Inferior parietal cortex (tissue), 1 donor: ENCODE measurements at regions not wholly inside any gene's neighbourhood (a gene's known extent, or its start where the extent isn't known, plus 50 kb on each side); places are given as distances from the start of the nearest gene placed in this dataset.

ENCODE experiments used
- DNase-seq: peaks from one replicate; pipeline ENCODE4 v3.0.0-alpha.2; 2016; ENCODE audit errors: extremely low spot score

DNA sequence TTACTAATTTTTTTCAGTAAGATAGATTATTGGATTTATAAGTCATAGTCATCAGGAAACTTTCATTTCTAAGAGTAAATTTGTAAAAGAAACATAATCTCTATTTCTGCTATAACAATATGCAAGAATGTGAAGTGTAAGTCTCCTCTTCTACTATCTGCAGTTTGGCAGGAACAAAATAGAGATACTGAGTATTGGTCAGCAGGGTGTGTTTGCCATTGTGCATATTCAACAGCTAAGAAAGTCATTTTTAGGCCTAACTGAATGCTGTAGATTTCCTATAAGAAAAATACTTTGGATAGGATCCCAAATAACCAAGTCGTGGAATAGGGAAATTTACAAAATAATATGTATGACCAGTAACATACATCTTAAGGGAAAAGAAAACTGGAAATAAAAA is 253.3 kb upstream of the EPHA5 start:
- no peak for DNase-seq

DNA sequence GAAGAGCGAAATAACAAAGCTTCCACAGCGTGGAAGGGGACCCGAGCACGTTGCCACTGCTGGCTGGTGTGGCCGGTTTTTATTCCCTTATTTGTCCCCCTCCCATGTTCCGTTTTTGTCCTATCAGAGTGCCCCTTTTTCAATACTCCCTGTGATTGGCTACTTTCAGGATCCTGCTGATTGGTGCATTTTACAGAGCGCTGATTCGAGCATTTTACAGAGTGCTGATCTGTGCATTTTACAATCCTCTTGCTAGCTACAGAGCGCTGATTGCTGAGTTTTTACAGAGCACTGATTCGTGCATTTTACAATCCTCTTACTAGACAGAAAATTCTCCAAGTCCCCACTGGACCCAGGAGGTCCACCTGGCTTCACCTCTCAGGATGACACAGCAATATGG is 250.9 kb upstream of the EPHA5 start:
- no peak for DNase-seq

DNA sequence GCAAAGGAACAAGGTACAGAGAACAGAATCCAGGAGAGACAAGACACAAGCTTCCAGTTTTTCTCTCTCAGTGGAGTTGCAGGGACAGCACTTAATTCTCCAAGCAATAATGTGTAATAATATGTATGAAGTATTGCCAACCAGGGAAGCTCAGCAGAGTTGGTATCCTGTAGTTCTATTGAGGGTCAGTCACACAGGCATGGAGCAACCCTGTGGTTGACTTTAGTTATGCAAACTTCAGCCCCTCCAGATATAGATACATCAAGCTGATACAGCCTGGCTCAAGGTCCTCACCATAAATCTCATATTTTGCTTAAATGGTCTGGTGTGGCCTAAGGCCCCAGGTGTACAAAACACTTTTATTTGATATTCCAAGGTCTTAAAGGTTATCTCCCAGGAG is 248.6 kb upstream of the EPHA5 start:
- no peak for DNase-seq

DNA sequence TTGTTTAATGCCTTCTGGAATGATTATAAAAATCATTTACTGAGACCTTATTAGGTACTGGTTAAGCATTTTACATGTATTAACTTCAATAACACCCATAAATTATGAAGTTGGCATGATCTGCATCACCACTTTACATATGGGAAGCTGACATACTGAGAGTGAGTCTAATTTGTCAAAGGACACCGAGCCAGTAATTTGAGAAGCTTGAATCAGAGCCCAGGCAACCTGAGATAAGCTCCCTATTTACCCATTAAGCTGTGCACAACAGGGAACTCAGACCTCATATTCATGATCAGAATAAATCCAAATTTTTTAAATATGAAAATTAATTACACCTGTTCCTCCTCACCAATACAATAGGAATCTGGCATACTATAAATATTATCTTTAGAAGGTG is 247.9 kb upstream of the EPHA5 start:
- no peak for DNase-seq

DNA sequence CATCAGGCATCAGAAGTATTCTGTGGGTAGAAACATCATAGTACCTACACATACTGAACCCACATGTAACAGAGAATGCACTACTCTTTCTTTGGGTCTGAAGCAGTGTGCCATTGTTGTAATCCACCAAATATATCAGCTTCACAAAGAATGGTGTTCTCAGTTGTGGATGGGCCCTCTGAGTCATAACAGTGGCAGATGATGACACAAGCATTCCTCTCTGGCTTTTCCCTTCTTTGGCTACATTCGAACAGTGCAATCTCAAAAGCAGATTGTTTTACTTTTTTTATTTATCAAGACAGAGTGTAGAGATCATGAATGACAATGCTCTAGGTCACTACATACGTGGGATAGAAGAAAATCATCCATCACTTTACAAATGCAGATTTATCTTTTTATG is 247.2 kb upstream of the EPHA5 start:
- no peak for DNase-seq

DNA sequence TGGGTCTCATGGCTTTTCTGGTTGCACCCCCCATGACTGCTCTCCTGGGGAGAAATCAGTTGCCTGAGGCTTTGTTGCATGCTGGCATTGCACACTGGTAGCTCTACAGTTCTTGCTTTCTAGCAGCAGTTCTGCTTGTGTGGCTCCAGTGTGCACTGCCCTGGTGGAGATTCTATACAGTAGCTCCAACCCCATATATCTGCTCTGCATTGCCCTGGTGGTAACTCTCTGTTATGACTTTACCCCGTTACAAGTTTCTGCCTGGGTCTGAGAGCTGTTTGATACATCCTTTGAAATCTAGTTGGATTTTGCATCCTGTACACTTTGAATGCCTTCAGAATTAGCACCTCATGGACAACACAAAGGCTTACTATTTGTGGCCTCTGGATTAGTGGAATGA is 241.4 kb upstream of the EPHA5 start:
- no peak for DNase-seq

DNA sequence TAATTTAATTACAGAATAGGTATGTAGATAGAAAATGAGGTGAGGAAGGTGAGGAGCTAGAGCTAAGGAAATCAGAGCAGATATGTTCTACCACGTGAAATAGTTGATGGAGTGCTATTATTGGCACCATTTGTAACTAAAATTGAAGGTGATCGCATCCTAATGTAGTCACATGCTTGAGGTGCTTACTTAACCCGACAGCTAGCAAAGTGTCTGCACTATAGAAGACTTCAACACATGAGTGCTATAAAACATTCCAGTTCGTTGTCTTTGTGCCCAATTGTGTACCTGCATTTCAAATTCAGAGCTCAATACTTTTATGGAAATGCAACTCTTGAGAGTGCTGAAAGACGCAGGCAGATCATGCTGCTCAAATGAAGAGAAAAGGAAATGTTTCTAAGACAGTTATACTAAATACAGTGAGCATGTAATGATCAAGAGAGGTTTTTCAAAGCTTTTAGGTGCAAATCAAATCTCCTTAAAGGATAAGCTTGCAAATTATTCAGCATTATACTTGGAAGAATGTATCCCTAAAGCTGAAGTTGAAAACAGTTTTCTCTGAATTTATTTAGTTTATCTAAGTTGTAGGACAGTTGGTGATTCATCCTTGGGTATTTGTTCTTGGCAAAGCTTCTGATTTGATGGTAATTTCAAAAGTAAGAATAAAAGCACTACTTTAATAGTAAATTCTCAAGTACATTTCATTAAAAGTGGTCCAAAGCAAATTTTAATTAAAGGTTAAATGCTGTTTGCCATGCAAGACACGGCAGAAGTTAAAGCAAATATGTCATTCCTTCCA is 223.9 kb upstream of the EPHA5 start:
- no peak for DNase-seq

DNA sequence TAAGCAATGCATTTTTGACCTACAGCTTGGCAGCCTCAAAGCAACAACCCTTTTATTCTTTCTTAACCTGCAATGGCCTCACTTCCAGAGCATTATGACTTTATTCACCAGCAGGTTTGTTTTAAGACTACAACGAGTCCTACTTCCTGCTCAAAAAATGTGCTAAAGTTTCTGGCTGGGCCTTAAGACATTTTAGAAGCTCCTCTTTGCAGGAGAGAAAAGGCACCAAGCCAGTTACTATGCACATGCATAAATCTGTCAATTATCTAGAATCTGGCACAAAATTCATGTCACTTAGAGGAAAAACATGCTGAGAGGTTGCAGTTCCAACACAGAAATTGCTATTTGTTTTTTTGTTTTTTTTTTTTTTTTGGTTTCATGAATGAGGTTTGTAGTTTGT is 223.0 kb upstream of the EPHA5 start:
- DNase-seq: no peak

DNA sequence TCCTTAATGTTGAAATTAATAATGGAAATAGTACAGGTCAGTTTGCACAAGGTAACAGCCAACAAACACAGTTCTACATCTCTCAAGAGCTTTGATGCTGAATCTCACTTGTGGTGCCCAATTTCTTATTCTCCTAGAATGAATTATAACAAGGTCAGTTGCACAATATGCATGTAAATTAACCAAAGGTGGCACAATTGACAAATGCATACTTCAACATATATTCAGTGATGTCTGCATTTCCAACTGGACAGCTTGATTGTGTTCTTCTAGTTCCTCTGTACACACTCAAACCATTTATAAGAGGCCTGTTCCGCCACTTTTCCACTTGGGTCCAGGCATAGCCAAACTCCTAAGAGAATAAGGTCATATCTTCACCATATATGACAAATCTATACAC is 210.3 kb upstream of the EPHA5 start:
- no peak for DNase-seq

DNA sequence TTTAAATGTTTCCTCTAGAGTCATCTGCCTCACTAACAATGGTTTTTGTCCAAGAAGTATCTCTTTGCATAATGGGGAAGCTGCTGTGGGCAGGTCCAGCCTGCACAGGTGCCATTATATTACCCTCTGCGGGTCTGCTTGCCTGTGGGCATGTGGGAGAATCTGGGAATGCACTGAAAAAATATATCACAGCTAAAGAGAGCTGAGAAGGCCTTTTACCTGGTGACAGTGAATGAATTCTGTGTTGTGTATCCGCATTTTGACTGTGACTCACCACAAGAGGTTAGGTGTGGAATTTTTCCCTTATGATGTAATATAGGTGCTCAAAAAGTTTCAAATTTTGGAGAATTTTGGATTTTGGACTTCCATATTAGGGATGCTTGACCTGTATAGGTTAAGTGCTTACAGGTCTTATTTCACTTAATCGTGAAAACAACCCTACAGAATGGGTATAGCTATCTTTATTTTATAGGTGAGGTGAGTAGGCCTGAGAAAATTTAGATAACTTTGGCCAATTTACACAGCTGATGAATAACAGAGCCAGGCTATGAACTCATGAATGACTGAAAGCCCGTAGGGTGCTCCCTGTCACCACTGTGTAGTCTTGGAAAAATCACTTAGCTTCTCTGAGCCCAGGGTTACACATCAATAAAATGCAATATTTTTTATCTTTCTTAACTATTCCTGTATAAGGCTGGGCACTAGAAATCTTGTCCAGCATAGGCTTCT is 198.0 kb upstream of the EPHA5 start:
- no peak for DNase-seq

DNA sequence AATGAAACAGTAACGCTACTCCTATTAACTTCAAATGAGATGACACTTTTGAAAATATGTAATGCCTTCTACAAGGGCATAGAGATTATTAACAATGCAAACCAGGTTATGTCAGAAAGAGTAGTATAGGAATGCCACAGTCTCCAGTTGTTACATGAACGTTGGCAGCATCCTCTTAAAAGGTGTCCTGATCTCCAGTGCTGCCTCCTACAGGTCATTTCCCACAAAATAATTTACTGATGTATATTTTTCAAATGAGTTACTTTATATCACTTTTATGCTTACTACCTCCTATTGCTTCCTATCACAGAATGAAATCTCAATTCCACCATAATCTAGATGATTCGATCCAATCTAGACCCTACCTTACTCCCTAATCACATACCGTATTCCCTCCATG is 195.2 kb upstream of the EPHA5 start:
- DNase-seq: no peak

DNA sequence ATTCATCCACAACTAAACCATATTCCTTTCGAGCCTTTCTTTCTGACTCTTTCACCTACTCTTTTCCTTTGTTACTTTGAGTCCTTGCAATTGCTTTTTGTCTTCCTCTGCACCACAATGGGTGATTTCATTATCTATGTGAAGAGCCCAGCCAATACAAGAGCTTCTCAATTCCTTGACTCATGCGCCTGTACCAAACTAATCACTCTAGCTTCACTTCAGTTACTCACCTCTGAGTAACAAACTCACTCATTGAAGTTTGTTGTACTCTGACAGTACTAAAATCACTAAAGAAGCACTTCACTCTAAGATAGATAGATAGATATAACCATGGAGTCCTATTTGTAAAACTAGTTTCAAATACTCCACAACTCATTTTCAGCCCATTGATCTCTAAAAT is 191.7 kb upstream of the EPHA5 start:
- DNase-seq: no peak

DNA sequence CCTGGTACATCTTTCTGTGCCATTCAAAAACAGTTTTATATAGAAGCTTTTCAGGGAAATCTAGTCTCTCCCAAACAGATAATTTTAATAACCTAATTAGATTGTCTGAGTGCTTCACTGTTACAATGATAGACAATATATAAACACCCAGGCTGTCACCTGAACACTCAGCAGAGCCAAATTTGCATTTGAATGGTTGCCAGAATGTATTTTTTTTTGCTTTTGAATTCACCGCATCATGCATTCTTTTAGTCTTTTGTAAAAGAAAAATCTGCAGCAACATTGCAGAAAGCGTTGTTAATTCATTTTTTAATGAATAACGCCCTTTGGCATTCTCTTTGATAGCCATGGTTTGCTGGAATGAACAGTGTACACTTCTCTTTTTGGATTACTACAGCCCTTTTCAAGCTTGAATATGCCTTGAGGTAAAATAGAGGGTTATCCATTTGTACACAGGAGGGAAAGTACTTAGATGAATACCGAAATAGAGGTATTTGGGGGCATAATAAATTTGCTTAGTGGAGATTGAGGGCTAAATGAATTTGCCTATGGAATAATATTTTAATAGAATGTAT is 175.0 kb upstream of the EPHA5 start:
- DNase-seq: no peak

DNA sequence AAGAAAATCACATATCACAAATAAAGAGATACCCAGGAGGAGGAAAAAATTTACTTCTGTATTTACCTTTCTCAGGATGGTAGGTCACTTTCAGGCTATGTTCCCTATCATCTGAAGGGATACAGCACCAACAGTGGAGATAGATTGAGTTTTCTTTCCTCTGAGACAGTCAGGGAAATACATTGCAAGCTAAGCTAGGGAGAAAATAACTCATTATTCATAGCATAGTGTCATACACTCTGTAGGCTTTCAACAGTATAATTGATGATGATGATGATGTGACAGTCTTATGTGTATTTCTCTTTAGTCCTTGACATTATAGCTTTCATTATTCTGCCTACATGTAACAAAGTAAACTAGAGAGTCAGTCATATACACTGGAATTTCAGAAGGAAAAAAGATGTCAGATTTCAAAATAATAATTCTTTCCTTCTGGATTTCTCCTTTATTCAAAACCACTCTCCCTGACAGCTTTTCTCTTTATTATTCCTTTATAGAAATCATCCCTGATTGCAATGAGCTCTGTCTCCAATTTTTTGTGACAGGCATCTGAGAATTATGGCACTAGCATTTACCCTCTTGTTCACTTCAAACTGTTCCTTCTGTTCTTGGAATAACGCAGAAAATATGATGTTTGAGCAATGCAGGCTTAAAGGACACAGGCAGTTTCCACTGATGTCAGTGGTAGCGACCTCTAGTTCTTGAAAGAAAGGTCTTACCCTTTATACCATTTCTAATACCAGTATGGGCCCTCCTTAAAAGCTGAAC is 169.1 kb upstream of the EPHA5 start:
- DNase-seq: no peak

DNA sequence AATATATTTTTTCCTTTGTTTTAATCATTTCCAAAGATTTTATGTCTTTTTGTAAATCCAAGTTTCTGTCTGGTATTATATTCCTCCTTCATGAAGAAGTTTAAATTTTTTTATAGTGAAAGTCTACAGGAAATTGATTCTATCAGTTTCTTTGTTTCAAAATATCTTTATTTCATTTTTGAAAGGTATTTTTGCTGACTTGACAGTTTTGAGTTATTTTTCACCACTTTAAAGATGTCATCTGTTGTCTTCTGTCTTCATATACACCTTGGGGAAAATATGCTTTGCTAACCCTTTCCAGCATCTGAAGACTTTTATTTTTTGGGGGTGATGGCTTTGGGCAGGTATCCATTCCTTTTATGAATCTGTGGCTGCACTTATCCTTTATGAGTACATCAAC is 164.4 kb upstream of the EPHA5 start:
- DNase-seq: no peak

DNA sequence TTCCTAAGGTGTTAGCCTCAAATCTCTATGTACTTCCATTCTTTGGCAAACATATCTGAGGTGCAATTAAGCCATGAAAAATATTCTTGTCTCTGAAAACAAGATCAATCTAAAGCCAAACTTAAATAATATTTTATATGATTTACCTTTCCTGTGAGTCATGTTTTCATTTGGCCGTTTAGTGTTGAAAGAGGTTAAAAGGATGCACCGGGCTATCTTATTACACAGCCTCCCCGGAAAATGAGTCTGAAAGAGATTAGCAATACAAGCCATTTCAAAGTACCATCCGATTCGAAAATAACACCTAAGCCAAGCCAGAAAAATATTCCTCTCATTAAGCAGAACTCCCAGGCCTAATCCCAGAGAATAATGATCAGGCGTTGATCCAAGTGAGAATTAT is 161.5 kb upstream of the EPHA5 start:
- no peak for DNase-seq

DNA sequence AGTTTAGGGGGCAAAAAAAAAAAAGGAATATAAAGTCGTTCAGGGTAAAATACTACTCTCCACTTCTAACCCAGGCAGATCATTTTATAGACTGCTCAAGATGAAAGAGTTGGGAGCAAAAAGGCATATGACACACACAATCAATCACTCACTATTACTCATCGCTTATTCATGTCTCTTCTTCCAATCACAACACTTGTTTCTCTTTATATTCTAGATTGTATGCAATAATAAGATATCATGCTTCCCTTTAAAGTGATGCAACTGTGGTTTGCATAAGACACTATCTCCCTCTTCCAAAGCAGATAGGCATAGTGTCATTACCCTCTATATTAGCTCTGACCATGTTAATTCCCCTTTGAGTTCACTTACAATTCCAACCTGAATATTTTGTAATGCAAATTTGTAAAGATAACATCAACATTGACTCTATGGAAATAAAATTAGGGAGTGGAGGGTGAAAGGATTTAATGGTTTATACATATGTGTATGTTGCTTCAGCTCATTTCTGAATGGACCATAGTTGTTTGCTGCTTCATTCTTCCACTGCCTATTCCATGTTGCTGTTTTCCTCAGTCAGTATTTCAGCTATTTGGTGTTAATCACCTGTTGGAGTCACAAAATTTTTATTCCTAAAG is 154.9 kb upstream of the EPHA5 start:
- no peak for DNase-seq

DNA sequence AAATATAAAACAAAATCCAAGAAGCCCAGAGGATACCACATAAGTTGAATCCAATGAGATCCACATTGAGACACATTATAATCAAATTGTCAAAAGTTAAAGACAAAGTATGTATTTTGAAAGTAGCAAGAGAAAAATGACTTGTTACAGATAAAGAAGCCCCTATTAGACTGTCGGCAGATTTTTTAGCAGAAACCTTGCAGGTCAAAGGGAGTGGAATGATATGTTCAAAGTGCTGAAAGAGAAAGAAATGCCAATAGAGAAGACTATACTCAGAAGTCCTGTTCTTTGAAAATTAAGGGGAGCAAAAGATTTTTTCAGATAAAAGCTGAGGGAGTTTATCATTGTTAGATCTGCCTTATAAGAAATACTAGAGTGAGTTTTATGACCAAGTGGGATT is 148.9 kb upstream of the EPHA5 start:
- no peak for DNase-seq

DNA sequence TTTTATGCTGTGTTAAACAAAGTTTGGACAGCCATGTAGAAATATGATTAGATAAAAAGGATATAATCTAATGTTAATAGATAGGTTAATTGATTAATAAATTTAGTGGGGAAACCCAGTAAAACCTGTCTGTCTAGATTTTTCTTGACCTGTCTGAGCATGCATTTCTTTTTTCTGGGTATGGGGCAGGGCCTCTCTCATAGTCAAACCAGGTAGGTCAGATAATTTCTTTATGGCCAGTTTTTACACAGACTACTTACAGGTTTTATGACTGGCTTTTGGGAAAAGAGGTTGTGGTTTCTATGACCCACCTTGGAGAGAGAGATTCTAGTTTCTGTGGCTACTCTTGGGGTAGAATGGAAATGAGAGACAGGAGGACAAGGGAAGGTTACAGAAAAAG is 135.6 kb upstream of the EPHA5 start:
- DNase-seq: no peak

DNA sequence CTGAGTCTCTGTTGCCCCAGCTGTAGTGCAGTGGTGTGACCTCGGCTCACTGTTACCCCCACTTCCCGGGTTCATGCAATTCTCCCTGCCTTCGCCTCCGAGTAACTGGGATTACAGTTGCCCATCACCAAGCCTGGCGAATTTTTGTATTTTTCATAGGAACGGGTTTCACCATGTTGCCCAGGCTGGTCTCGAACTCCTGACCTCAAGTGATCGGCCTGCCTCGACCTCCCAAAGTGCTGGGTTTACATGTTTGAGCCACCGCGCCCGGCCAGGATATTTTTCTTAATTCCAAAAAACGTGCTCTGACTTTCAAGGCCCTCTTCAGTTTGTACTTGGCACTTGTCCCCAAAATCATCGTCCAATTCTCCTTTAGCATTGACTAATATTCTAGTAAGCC is 129.2 kb upstream of the EPHA5 start:
- DNase-seq: no peak

DNA sequence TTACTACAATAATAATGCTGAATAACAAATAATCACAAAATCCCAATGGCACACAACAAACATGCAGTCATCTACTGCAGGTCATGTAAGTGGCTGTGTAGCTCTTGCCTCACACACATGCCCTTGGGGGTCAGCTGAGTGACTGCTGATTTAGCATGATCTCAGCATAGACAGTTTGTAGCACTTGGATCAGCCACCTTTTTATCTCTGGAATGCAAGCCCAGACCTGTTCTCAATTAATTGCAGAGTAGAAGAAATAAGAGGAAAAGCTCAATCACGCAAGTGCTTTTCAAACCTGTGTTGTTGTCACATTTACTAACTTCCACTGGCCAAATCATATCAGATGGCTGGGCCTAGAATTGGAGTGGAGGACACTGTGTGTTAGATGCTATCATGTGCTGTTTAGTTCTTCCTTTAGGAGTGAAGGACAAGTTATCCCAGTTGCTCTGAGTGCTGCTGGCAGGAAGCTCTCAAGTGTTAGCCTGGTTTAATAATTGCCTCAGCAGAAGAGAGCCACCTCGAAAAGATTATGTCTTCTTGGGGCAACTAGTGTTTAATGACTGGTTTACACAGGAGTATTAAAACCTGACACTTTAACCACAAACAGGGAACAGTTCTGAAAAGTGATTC is 128.3 kb upstream of the EPHA5 start:
- no peak for DNase-seq
